Central memory CD8-positive, alpha-beta T cell (primary cell): ENCODE measurements at regions not wholly inside any gene's neighbourhood (a gene's known extent, or its start where the extent isn't known, plus 50 kb on each side); places are given as distances from the start of the nearest gene placed in this dataset.

Source experiments
- ATAC-seq: fragments of 150-1000 bp; cut with Tn5 transposase; replicated peaks from 2 replicates; pipeline ENCODE4 v1.10.0; 2022; ENCODE audit warnings: mild to moderate bottlenecking, moderate FRiP score, moderate number of reproducible peaks; ENCODE audit not compliant: poor library complexity, severe bottlenecking; ENCODE audit errors: extremely low read depth
- DNase-seq, 2 donors: peaks; one replicate each; pipeline ENCODE4 v3.0.0; 2021; ENCODE audit warnings: low spot score in 2 of 2
- H3K27ac Mint-ChIP-seq: one replicate; pipeline ENCODE4 v1.8.0; 2022; ENCODE audit warnings: low read depth, mild to moderate bottlenecking, moderate library complexity, mixed read lengths
- H3K27me3 Mint-ChIP-seq: one replicate; pipeline ENCODE4 v1.8.0; 2022; ENCODE audit warnings: mixed read lengths
- H3K36me3 Mint-ChIP-seq: one replicate; pipeline ENCODE4 v1.8.0; 2022; ENCODE audit warnings: mild to moderate bottlenecking, moderate library complexity, mixed read lengths; ENCODE audit not compliant: insufficient read depth
- H3K4me1 Mint-ChIP-seq: one replicate; pipeline ENCODE4 v1.8.0; 2022; ENCODE audit warnings: mixed read lengths
- H3K4me3 Mint-ChIP-seq: one replicate; pipeline ENCODE4 v1.8.0; 2022; ENCODE audit warnings: mild to moderate bottlenecking, moderate library complexity, mixed read lengths
- H3K9me3 Mint-ChIP-seq: one replicate; pipeline ENCODE4 v1.8.0; 2022; ENCODE audit warnings: mixed read lengths

DNA sequence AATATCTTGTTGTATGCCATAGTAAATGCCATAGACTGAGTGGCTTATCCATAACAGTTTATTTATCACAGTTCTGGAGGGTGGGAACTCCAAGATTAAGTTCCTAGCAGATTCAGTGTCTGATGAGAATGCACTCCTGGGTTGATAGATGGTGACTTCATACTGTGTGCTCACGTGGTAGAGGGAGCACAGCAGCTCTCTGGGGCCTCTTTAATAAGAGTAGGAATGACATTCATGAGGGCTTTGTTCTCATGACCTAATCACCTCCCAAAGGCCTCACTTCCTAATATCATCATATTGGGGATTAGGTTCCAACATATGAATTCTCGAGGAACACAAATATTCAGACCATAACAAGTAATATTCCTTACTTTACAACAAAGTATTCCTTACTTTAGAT, 98.1 kb upstream of the SH3BP4 start:
- Mint-ChIP-seq H3K36me3 (peaks cover 2% of the 10 kb centered on the region), H3K4me3 (no peak overlapping the region), H3K27me3 (peaks cover 53% of the 10 kb centered on the region), H3K27ac (no peak overlapping the region), H3K9me3 (no peaks in the 10 kb centered on the region), H3K4me1 (no peaks in the 10 kb centered on the region)
- no peak for DNase-seq
- ATAC-seq = no peak

DNA sequence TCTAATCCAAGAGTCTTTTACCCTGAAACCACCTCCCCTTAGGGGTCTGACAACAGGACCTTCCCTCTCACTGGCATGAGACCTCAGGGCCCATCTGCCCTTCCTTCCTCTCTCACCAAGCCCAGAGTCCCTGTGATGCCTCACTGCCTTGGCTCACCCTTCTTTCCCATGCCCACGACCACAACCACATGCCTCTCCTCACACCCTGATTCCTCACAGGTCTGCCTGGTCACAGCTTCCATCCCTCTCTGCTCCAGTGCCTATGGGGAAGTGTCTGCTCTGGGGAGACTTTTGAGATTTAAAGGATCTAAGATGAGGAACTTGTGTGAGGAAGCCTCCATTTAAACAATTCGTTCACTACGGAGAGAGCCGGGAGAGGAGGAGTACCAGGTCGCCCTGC, 98.9 kb upstream of the SH3BP4 start:
- DNase-seq = no peak
- no peak for ATAC-seq
- H3K27me3 Mint-ChIP-seq = peaks cover 61% of the 10 kb centered on the region
- no peak overlapping the region for H3K4me3 Mint-ChIP-seq
- H3K27ac Mint-ChIP-seq = no peak overlapping the region
- H3K4me1 Mint-ChIP-seq = no peaks in the 10 kb centered on the region
- H3K36me3 Mint-ChIP-seq = peaks cover 2% of the 10 kb centered on the region
- H3K9me3 Mint-ChIP-seq = no peaks in the 10 kb centered on the region

DNA sequence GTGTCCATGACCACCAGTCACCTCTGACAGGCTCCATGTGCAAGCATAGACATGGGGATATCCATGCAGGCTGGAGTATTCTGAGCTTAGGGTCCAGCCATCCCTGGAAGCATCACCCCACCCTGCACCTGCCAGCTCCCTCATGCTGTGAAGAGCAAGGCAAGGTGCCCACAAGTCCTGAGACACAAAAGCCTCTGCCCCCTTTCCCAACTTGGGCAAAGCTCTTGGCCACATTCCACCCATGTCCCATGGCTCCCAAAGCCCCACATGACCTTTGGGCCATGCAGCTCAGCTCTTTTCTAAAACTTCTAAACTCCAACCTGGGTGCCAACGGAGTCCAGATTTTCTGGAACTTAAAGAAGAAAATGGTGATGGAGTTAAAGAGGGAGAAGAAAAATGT, 99.8 kb upstream of the SH3BP4 start:
- DNase-seq (no peak), ATAC-seq (no peak)
- H3K9me3 Mint-ChIP-seq = no peaks in the 10 kb centered on the region
- peaks cover 2% of the 10 kb centered on the region for H3K36me3 Mint-ChIP-seq
- peaks cover 57% of the 10 kb centered on the region for H3K27me3 Mint-ChIP-seq
- no peaks in the 10 kb centered on the region for H3K4me1 Mint-ChIP-seq
- no peak overlapping the region for H3K4me3 Mint-ChIP-seq
- H3K27ac Mint-ChIP-seq = no peak overlapping the region

DNA sequence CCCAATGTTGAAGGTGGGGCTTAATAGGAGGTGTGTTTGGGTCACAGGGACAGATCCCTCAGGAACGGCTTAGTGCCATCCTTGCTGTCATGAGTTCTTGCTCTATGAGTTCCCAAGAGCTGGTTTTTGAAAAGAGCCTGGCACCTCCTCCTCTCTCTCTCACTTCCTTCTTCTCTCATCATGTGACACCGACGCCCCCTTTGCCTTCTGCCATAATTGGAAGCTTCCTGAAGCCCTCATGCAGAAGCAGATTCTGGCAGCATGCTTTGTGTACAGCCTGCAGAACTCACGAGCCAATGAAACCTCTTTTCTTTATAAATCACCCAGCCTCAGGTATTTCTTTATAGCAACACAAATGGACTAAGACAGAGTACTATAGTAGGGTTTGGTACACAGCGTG, 100.4 kb upstream of the SH3BP4 start:
- Mint-ChIP-seq H3K4me1 (no peaks in the 10 kb centered on the region), H3K9me3 (no peaks in the 10 kb centered on the region), H3K4me3 (no peak overlapping the region), H3K27ac (no peak overlapping the region), H3K36me3 (peaks cover 2% of the 10 kb centered on the region), H3K27me3 (peaks cover 56% of the 10 kb centered on the region)
- no peak for ATAC-seq
- DNase-seq = no peak

DNA sequence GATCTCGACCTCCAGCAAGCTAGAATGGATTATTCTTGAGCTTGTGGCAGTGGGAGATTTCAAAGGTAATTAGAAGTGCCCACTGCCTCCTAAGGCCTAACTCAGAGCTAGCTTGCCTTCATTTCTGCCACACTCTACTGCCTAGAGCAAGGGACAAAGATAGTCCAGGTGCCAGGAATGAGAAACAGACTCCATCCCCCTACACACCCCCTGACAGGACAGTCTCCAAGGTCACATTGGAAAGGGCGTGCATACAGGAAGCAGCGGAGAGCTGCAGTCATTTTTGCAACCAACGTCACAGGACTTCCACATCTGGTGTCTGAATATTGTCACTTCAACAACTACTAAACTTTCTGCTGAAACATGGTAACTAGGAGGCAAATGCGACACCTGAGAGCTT, 101.0 kb upstream of the SH3BP4 start:
- no peak for DNase-seq
- Mint-ChIP-seq H3K4me3 (no peak overlapping the region), H3K4me1 (no peaks in the 10 kb centered on the region), H3K36me3 (peaks cover 2% of the 10 kb centered on the region), H3K27me3 (peaks cover 52% of the 10 kb centered on the region), H3K9me3 (no peaks in the 10 kb centered on the region), H3K27ac (no peak overlapping the region)
- ATAC-seq = no peak

DNA sequence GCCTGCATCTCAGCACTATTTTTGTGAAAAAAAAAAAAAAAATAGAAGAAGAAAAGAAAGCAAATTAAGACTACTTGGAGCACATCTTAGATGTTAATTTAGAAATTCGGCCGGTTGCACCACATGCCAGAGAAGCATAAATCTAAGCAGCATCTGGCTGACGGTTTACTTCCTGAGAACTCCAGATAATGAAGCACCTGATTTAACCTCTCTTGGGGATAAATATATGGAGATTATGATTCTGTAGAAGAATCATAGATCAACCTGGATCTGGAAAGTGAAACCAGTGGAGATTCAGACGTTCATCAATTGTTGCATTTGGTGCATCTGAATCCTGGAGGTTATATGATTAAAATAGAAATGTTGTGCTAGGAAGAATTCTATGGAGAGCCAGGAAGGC, 102.1 kb upstream of the SH3BP4 start:
- Mint-ChIP-seq H3K27me3 (peaks cover 40% of the 10 kb centered on the region), H3K27ac (no peak overlapping the region), H3K4me3 (no peak overlapping the region), H3K4me1 (no peaks in the 10 kb centered on the region), H3K9me3 (no peaks in the 10 kb centered on the region), H3K36me3 (no peaks in the 10 kb centered on the region)
- DNase-seq = no peak
- ATAC-seq = no peak

DNA sequence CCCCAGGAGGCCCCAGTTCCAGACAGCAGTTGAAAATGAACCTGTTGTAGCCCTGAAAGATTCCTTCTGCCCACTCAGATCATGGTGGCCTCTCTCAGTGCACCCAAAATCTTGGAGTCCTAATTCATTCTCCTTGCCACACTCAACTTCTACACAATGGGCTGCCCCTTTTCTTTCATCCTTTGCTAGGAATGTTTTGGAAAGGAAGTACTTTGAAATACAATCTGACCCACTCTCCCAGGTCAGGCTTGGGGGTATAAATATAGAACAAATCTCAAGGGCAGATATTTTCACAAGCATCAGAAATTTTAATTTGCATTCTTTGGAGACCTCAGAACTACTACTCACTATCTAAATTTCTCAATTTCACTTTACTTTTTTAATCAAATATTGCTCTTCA, 103.2 kb upstream of the SH3BP4 start:
- peaks cover 33% of the 10 kb centered on the region for H3K27me3 Mint-ChIP-seq
- H3K4me3 Mint-ChIP-seq = no peak overlapping the region
- no peaks in the 10 kb centered on the region for H3K9me3 Mint-ChIP-seq
- ATAC-seq (no peak), DNase-seq (no peak)
- H3K27ac Mint-ChIP-seq = no peak overlapping the region
- H3K36me3 Mint-ChIP-seq = no peaks in the 10 kb centered on the region
- no peaks in the 10 kb centered on the region for H3K4me1 Mint-ChIP-seq

DNA sequence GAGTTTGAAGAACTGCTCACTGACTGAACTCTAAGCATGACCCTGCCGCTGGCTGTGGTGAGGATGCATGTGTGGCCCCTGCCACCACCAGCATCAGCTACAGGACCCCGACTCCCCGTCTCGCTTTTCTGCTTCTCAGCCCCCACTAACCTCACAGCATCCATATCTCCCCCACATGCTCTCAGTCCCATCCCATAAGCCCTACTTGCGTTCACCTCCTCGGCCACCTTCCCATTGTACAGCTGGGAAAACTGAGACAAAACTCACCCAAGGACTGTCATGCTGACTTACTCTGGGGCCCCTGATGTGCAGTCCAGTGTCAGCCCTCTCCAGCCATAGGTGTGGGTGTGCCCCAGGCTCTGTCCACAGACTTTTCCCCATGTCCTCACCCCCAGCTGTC, 104.2 kb upstream of the SH3BP4 start:
- DNase-seq (no peak), ATAC-seq (no peak)
- no peaks in the 10 kb centered on the region for H3K36me3 Mint-ChIP-seq
- no peaks in the 10 kb centered on the region for H3K4me1 Mint-ChIP-seq
- H3K27me3 Mint-ChIP-seq = peaks cover 26% of the 10 kb centered on the region
- no peak overlapping the region for H3K4me3 Mint-ChIP-seq
- no peak overlapping the region for H3K27ac Mint-ChIP-seq
- H3K9me3 Mint-ChIP-seq = no peaks in the 10 kb centered on the region

DNA sequence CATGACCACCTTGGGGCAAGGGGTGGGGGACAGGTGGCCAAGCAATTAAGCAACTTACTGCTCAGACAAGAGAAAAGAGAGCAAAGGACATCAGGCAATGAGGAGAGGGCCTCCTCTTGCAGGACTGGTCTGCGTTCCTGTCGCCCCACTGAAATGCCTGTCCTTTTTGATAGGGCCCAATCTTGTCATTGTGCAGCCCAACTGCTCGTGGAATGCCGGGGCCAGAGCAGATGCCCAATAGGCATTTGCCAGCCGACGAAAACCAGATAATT, 104.5 kb upstream of the SH3BP4 start:
- DNase-seq (no peak), ATAC-seq (no peak)
- no peak overlapping the region for H3K4me3 Mint-ChIP-seq
- peaks cover 28% of the 10 kb centered on the region for H3K27me3 Mint-ChIP-seq
- no peaks in the 10 kb centered on the region for H3K9me3 Mint-ChIP-seq
- no peaks in the 10 kb centered on the region for H3K36me3 Mint-ChIP-seq
- H3K27ac Mint-ChIP-seq = no peak overlapping the region
- no peaks in the 10 kb centered on the region for H3K4me1 Mint-ChIP-seq

DNA sequence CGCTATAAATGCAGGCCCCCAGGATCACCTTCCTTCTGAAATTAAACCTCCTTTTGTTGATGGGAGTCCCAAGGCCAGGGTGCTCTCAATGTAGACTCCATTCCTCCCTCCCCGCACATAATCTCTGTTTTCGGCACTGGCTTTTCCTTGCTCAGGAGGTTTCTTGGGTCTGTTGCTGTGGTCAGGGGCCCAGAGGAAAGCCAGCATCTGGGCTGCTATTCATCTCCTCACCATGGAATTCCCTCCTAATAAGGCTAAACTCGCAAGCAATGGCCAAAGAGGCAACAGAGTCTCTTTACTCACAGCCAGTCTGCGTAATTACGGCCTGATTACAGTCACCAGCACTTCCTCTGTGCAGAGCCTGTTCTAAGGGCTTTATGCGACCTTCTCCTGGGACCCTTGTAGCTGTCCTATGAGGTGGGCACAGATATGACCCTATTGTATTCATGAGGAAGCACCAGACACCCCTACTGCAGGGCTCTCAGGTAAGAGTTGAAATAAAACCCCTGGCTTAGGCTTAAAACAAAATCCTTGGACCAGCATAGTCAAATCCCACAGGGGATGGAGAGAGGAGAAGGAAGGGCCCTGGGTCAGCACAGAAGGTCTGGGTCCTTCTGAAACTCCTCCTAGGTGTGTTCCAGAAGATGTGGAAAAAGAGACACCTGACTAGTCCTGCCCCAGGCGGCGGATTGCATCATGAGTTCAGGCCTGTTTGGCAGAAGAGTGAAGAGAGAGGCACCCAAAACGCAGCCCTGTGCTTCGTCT, 105.0 kb upstream of the SH3BP4 start:
- Mint-ChIP-seq H3K36me3 (no peaks in the 10 kb centered on the region), H3K27me3 (peaks cover 33% of the 10 kb centered on the region), H3K9me3 (no peaks in the 10 kb centered on the region)

DNA sequence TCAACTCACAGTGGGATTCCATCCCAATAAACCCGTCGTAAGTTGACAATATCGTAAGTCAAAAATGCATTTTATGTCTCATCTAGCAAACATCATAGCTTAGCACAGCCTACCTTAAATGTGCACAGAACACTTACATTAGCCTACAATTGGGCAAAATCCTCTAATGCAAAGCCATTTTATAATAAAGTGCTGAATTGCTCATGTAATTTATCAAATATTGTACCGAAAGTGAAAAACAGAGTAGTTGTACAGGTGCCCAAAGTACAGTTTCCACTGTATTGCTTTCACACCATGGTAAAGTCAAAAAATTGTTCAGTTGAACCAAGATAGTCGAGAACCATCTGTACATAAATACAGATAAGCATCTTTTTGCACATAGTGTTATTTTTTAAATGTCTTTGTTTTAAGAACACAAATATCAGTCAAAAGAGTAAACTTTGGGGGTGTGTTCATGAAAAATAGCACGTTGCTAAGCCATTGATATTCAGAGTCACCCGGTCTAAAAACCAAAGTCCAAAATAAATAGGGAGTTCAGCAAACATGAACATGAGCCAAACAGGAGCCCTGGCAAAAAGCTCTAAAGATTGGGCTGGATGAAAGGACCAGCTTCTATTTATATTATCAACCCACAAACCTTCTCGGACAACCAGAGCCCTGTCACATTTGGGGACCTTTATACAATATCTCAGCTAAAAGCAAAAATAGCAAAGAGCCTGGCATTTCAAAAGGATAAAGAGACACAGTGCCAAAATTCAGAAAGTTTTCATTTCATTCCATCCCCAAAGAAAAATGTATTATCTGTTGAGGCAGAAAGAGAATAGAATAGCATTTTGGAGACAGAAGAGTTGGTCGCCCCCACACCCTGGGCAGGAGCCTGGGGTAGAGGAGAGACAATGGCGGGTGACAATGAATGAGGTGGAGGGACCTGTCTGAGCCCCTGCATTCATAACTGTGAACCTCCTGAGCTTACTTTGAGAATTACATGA, 105.9 kb upstream of the SH3BP4 start:
- H3K4me1 Mint-ChIP-seq = no peaks in the 10 kb centered on the region
- H3K36me3 Mint-ChIP-seq = no peaks in the 10 kb centered on the region
- peaks cover 40% of the 10 kb centered on the region for H3K27me3 Mint-ChIP-seq
- no peak overlapping the region for H3K27ac Mint-ChIP-seq
- H3K4me3 Mint-ChIP-seq = no peak overlapping the region
- no peaks in the 10 kb centered on the region for H3K9me3 Mint-ChIP-seq
- no peak for DNase-seq
- no peak for ATAC-seq

More for the DNA sequence above, 105.0 kb upstream of the SH3BP4 start:
- Mint-ChIP-seq H3K4me3 (no peak overlapping the region), H3K27ac (no peak overlapping the region), H3K4me1 (no peaks in the 10 kb centered on the region)
- ATAC-seq (no peak), DNase-seq (no peak)

DNA sequence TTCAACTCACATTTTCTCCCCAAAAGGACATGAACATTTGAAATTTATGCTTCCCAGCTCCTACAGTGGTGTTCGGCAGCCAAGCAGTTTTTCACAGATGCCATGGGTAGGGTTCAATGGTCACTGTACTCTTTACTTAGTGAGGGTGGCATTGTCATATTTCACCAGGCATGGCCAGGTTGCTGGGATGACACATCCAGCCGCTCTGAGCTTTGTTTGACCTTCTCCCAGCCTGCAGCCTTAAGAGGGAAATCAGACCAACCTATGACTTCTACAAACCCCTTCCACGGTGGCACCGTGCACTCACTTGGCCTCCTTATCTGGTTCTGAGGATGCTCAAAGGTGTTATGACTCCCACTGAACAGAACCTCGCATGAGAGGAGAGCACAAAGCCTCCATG, 108.4 kb upstream of the SH3BP4 start:
- Mint-ChIP-seq H3K9me3 (no peaks in the 10 kb centered on the region), H3K27ac (no peak overlapping the region), H3K27me3 (peaks cover 40% of the 10 kb centered on the region), H3K4me1 (no peaks in the 10 kb centered on the region), H3K4me3 (no peak overlapping the region), H3K36me3 (no peaks in the 10 kb centered on the region)
- DNase-seq (no peak), ATAC-seq (no peak)

DNA sequence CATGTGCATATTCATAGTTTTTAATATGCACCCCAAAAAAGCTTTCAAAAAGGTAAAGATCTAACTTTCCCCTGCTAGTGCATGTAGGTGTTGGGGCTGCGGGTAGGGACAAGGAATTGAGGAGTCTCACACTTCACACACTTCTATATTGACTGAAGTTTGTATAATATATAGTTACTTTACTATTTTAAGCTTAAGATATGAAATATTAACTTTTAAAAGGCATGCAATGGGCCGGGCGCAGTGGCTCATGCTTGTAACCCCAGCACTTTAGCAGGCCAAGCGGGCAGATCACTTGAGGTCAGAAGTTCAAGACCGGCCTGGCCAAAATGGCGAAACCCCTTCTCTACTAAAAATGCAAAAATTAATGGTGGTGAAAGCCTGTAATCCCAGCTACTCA, 109.1 kb upstream of the SH3BP4 start:
- DNase-seq (no peak), ATAC-seq (no peak)
- Mint-ChIP-seq H3K27ac (no peak overlapping the region), H3K36me3 (no peaks in the 10 kb centered on the region), H3K27me3 (peaks cover 40% of the 10 kb centered on the region), H3K4me1 (no peaks in the 10 kb centered on the region), H3K4me3 (no peak overlapping the region), H3K9me3 (no peaks in the 10 kb centered on the region)
